Colonic mucosa (tissue), 4 donors: ENCODE measurements at regions not wholly inside any gene's neighbourhood (a gene's known extent, or its start where the extent isn't known, plus 50 kb on each side); places are given as distances from the start of the nearest gene placed in this dataset.

ENCODE experiments used
- DNase-seq: peaks from one replicate; pipeline ENCODE4 v3.0.0-alpha.2; 2020
- H3K27ac ChIP-seq: fragments of 200-600 bp; one replicate; pipeline ENCODE4 v1.8.0; 2021
- H3K27me3 ChIP-seq: fragments of 200-600 bp; one replicate; pipeline ENCODE4 v1.8.0; 2021
- H3K36me3 ChIP-seq: fragments of 200-600 bp; one replicate; pipeline ENCODE4 v1.8.0; 2021
- H3K4me1 ChIP-seq: fragments of 200-600 bp; one replicate; pipeline ENCODE4 v1.8.0; 2021; ENCODE audit warnings: mild to moderate bottlenecking
- H3K4me3 ChIP-seq: fragments of 200-600 bp; one replicate; pipeline ENCODE4 v1.8.0; 2021
- H3K9ac ChIP-seq, 2 donors: one replicate each; pipeline ENCODE4 v1.7.0; 2013; ENCODE audit warnings: control low read depth in 2 of 2, low read depth in 2 of 2, low read length in 2 of 2
- H3K9me3 ChIP-seq: fragments of 200-600 bp; one replicate; pipeline ENCODE4 v1.8.0; 2021
- intact Hi-C: fragments of 100-400 bp; cut with DNase I; formaldehyde crosslinking; loops from one replicate; pipeline ENCODE4 v1.14.1; 2022
- TF ChIP-seq, protein P1 (sequence below): fragments of 200-600 bp; IDR thresholded peaks from one replicate; pipeline ENCODE4 v1.8.0; 2022; ENCODE audit warnings: antibody characterized with exemption, mild to moderate bottlenecking
- donor health status: healthy.
- donor health status: DM: no; HTN: no; CAD: no.
- donor health status: DM: no; HTN: no; CAD: no.

- Histone ChIP-seq H3K27ac (no peak overlapping the region), H3K4me1 (no peaks in the 10 kb centered on the region)
- intact Hi-C loops = no loop called here
These were observed 159.0 kb upstream of the NRP1 start for GRCh38 chr10:33493497-33493896.

DNA sequence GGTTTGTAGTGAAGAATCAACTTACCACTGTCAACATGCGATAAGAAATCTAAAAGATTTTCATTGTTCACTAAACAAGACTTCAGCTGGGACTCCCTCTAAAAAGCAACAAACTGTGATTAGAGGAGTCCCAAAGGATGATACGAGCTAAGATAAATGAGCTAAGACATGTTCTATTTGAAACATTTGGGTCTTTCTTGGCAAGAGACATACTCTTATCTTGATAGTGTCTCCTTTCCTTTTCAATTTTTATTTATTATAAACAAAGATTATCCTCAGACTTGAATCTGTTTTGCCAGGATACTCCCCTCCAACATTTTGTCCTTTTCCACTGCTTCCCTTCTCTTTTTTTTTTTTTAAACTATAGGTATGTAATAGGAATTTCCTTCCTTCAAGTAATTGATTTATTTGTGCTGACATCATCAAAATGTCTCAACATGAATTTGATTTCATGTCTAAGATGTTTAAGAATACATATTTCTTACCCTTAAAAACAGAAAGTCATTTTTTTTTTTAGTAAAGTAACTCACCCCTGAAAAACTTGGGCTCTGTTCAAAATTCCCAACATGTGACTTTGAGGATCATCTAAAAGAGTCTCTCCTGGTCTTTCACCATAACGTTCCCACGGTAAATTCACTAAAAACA is 158.4 kb upstream of the NRP1 start:
- no peaks in the 10 kb centered on the region for H3K36me3 ChIP-seq
- no peaks in the 10 kb centered on the region for H3K4me1 ChIP-seq
- H3K27ac ChIP-seq = no peak overlapping the region
- H3K9me3 ChIP-seq = no peaks in the 10 kb centered on the region
- TF ChIP-seq, protein P1, sequence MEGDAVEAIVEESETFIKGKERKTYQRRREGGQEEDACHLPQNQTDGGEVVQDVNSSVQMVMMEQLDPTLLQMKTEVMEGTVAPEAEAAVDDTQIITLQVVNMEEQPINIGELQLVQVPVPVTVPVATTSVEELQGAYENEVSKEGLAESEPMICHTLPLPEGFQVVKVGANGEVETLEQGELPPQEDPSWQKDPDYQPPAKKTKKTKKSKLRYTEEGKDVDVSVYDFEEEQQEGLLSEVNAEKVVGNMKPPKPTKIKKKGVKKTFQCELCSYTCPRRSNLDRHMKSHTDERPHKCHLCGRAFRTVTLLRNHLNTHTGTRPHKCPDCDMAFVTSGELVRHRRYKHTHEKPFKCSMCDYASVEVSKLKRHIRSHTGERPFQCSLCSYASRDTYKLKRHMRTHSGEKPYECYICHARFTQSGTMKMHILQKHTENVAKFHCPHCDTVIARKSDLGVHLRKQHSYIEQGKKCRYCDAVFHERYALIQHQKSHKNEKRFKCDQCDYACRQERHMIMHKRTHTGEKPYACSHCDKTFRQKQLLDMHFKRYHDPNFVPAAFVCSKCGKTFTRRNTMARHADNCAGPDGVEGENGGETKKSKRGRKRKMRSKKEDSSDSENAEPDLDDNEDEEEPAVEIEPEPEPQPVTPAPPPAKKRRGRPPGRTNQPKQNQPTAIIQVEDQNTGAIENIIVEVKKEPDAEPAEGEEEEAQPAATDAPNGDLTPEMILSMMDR = no peak
- intact Hi-C loops = no loop called here
- H3K27me3 ChIP-seq = no peaks in the 10 kb centered on the region
- no peak overlapping the region for H3K4me3 ChIP-seq
- H3K9ac ChIP-seq = no peak overlapping the region
- DNase-seq = no peak

More at GRCh38 chr10:33493497-33493896, 159.0 kb upstream of the NRP1 start:
- H3K9me3 ChIP-seq = no peaks in the 10 kb centered on the region
- no peaks in the 10 kb centered on the region for H3K27me3 ChIP-seq
- no peak overlapping the region for H3K9ac ChIP-seq
- no peak overlapping the region for H3K4me3 ChIP-seq
- DNase-seq = no peak
- TF ChIP-seq, protein P1 = no peak
- no peaks in the 10 kb centered on the region for H3K36me3 ChIP-seq

DNA sequence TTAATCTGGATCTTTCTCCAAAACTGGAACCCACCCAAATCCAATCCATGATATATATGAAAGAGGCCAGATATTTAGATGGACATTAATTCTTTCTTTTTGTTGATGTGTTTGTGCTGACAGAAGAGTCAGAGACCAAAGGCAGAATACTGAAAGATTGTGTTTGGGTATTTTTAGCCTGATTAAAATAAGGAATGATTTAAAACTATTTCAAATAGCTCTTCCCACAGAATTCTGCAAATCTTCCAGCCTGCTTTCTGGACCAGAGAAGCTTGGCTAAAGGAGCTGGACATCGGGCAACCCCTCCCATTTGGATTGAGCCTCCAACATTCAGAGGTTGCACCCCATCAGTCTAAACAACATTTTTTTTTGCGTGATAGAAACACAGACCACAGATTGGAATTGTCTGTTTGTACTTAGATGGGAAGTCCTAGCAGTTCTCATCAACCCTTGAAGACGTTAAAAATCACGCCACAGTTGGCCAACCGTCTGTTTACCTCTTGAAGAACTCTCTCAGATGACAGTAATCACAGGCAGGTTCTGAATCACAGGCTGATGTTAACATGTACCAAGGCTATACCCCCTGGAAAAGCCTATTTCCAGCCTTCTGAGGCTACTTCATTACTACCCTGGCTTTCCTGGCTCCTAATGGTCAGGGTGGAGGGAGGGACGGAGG is 155.2 kb upstream of the NRP1 start:
- no peak overlapping the region for H3K4me3 ChIP-seq
- H3K36me3 ChIP-seq = no peaks in the 10 kb centered on the region
- no peaks in the 10 kb centered on the region for H3K4me1 ChIP-seq
- H3K27ac ChIP-seq = no peak overlapping the region
- intact Hi-C loops = no loop called here
- H3K9ac ChIP-seq = no peak overlapping the region
- DNase-seq = no peak
- TF ChIP-seq, protein P1 = no peak
- H3K9me3 ChIP-seq = no peaks in the 10 kb centered on the region
- H3K27me3 ChIP-seq = no peaks in the 10 kb centered on the region

DNA sequence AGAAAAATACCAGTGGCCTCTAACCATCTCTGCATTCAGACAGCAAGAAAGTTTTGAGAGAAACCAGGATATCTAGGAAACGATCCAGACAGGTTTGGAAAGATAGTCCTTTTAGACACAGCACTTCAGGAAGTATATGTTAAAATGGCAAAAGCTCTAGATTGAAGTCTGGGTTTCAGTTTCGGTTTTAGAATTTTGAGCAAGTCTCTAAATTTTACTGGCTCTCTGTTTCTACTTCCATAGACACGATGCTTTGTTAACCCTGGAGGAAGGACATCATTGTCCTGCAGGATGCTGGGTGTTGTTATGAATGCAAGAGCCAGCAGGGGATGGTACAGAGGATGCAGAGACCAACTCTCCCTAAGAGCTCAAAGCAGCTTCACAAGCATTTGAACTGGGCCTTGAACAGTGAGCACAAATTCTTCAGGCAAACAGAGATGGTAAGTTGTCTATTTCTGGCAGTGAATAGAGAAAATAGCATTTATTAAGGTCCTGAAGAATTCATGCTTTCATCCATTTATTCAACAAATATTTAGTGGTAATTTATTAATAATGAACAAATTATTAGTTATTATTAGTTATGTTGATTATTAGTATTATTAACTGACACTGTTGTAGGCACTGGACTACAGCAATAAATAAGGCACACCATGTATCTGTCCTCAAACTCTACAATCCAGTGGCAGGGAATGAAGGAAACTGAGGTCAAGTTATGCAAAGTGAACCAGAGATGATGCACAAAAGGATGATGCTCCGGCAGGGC is 152.7 kb upstream of the NRP1 start:
- Histone ChIP-seq H3K4me1 (no peaks in the 10 kb centered on the region), H3K4me3 (no peak overlapping the region), H3K27me3 (no peaks in the 10 kb centered on the region), H3K27ac (no peak overlapping the region), H3K9ac (no peak overlapping the region), H3K36me3 (no peaks in the 10 kb centered on the region), H3K9me3 (no peaks in the 10 kb centered on the region)
- intact Hi-C loops = no loop called here
- DNase-seq = no peak
- TF ChIP-seq, protein P1 = no peak

DNA sequence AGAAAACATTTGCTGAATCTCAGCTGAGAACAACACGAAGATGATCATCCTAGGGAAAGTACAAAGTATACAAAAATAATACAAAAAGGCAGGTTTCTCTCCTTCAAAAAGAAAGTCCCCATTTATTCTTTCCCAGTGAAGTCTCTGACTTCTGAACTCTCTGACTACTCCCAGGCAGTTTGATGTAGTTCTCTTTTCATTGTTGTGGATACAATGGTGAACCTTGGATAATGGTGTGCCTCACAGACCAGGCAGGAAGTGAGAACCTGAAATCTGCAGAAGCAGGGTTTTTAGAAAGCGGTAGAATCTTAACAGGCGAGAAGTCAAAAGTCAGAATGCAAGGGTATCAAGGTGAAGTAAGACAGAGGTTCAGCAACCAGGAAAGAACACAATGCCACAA is 150.8 kb upstream of the NRP1 start:
- no peak overlapping the region for H3K4me3 ChIP-seq
- H3K27me3 ChIP-seq = no peaks in the 10 kb centered on the region
- H3K4me1 ChIP-seq = no peaks in the 10 kb centered on the region
- no peaks in the 10 kb centered on the region for H3K36me3 ChIP-seq
- no peak for DNase-seq
- no peak overlapping the region for H3K27ac ChIP-seq
- intact Hi-C loops = no loop called here
- no peak overlapping the region for H3K9ac ChIP-seq
- TF ChIP-seq, protein P1 = no peak
- no peaks in the 10 kb centered on the region for H3K9me3 ChIP-seq
